ENCODE measurements at regions not wholly inside any gene's neighbourhood (a gene's known extent, or its start where the extent isn't known, plus 50 kb on each side); places are given as distances from the start of the nearest gene placed in this dataset.

GRCh38 chr14:101043891-101044290 is 140.4 kb upstream of the RTL1 start:
- no peaks in the 10 kb centered on the region for H3K27me3 ChIP-seq
- no peaks in the 10 kb centered on the region for H3K9me3 ChIP-seq
- TF ChIP-seq CTCF (IDR thresholded peaks at IDR 0.05), result no peak
- intact Hi-C loops (cut with DNase I), result no loop called here
- WGBS, 2 donors, result 92 to 93% methylated on average over 9 of the region's 9 CpGs
- no peaks in the 10 kb centered on the region for H3K36me3 ChIP-seq
- DNase-seq (no peak), ATAC-seq (no peak)
- H3K4me1 ChIP-seq, result no peaks in the 10 kb centered on the region
- H3K27ac ChIP-seq, result no peak overlapping the region
- H3K4me3 ChIP-seq, result no peak overlapping the region

GRCh38 chr14:101044741-101045140 is 141.2 kb upstream of the RTL1 start:
- Histone ChIP-seq H3K27ac (no peak overlapping the region), H3K4me3 (no peak overlapping the region), H3K9me3 (no peaks in the 10 kb centered on the region), H3K36me3 (no peaks in the 10 kb centered on the region), H3K27me3 (peaks cover 0 to 3% (median 0%) of the 10 kb centered on the region in 7 donors), H3K4me1 (no peaks in the 10 kb centered on the region)
- 90 to 91% methylated on average over 14 of the region's 14 CpGs for WGBS, 2 donors
- no peak for TF ChIP-seq CTCF (IDR thresholded peaks at IDR 0.05)
- ATAC-seq (no peak), DNase-seq (no peak)
- intact Hi-C loops (cut with DNase I), result no loop called here

- H3K4me3 ChIP-seq, result no peak overlapping the region
Observed at GRCh38 chr14:101045511-101045910, 142.0 kb upstream of the RTL1 start.

GRCh38 chr14:101046071-101046470 is 142.5 kb upstream of the RTL1 start:
- Histone ChIP-seq H3K27ac (no peak overlapping the region), H3K4me1 (no peaks in the 10 kb centered on the region), H3K4me3 (no peak overlapping the region), H3K9me3 (no peaks in the 10 kb centered on the region), H3K27me3 (peaks cover 0 to 7% (median 0%) of the 10 kb centered on the region in 7 donors), H3K36me3 (no peaks in the 10 kb centered on the region)
- no peak for TF ChIP-seq CTCF (IDR thresholded peaks at IDR 0.05)
- 85 to 92% methylated on average over 17 of the region's 17 CpGs for WGBS, 2 donors
- no peak for ATAC-seq
- intact Hi-C loops (cut with DNase I), result no loop called here
- DNase-seq, result no peak

More at GRCh38 chr14:101045511-101045910, 142.0 kb upstream of the RTL1 start:
- DNase-seq (no peak), ATAC-seq (no peak)
- intact Hi-C loops (cut with DNase I), result no loop called here
- Histone ChIP-seq H3K4me1 (no peaks in the 10 kb centered on the region), H3K36me3 (no peaks in the 10 kb centered on the region), H3K27me3 (peaks cover 0 to 7% (median 0%) of the 10 kb centered on the region in 7 donors), H3K27ac (no peak overlapping the region), H3K9me3 (no peaks in the 10 kb centered on the region)
- TF ChIP-seq CTCF (IDR thresholded peaks at IDR 0.05), result no peak
- WGBS, 2 donors, result 86 to 87% methylated on average over 9 of the region's 9 CpGs
